B cell (primary cell): ENCODE measurements at regions not wholly inside any gene's neighbourhood (a gene's known extent, or its start where the extent isn't known, plus 50 kb on each side); places are given as distances from the start of the nearest gene placed in this dataset.

Experiments used
- CTCF ChIP-seq: fragments of 200-600 bp; IDR thresholded peaks from one replicate; pipeline ENCODE4 v1.8.0; 2022; ENCODE audit warnings: antibody characterized with exemption, mild to moderate bottlenecking
- EZH2 ChIP-seq: IDR thresholded peaks from 2 replicates; pipeline ENCODE4 v1.6.1; 2012; ENCODE audit warnings: borderline replicate concordance, low read depth, mild to moderate bottlenecking, moderate library complexity, low read length; ENCODE audit not compliant: insufficient read depth, poor library complexity, severe bottlenecking

- no peak for TF ChIP-seq CTCF
- TF ChIP-seq EZH2 = no peak
Observed at GRCh38 chr3:78140866-78141265, 1101.0 kb downstream of the ROBO2 start.
